ENCODE measurements at regions not wholly inside any gene's neighbourhood (a gene's known extent, or its start where the extent isn't known, plus 50 kb on each side); places are given as distances from the start of the nearest gene placed in this dataset.
"Not testable (repeated sequence)": the region's sequence is repeated elsewhere in the genome, so short reads cannot be mapped to it uniquely, and the experiment has no call there.

- no peak for DNase-seq
Observed at GRCh38 chr5:114062932-114063867, 298.7 kb upstream of the KCNN2 start.

GRCh38 chr5:114065912-114066311, 296.0 kb upstream of the KCNN2 start:
- DNase-seq: no peak

- no peak for DNase-seq
Observed at GRCh38 chr5:114070093-114070722, 291.7 kb upstream of the KCNN2 start.

GRCh38 chr5:114089259-114089658, 272.6 kb upstream of the KCNN2 start:
- DNase-seq: no peak

- no peak for DNase-seq
Observed at GRCh38 chr5:114097570-114097969, 264.3 kb upstream of the KCNN2 start.

GRCh38 chr5:114099161-114099560, 262.7 kb upstream of the KCNN2 start:
- no peak for DNase-seq

- DNase-seq: no peak
Observed at GRCh38 chr5:114101153-114101552, 260.7 kb upstream of the KCNN2 start.

- DNase-seq: no peak
Observed at GRCh38 chr5:114113604-114114003, 248.3 kb upstream of the KCNN2 start.

- DNase-seq: no peak
Observed at GRCh38 chr5:114116981-114117380, 244.9 kb upstream of the KCNN2 start.

GRCh38 chr5:114118511-114118910, 243.4 kb upstream of the KCNN2 start:
- no peak for DNase-seq

- no peak for DNase-seq
Observed at GRCh38 chr5:114120166-114120565, 241.7 kb upstream of the KCNN2 start.

GRCh38 chr5:114122852-114123251, 239.0 kb upstream of the KCNN2 start:
- no peak for DNase-seq

GRCh38 chr5:114123654-114124053, 238.2 kb upstream of the KCNN2 start:
- DNase-seq: no peak

GRCh38 chr5:114146398-114146797, 215.5 kb upstream of the KCNN2 start:
- no peak for DNase-seq

GRCh38 chr5:114148253-114148652, 213.6 kb upstream of the KCNN2 start:
- DNase-seq: no peak

GRCh38 chr5:114148728-114149127, 213.1 kb upstream of the KCNN2 start:
- DNase-seq: not testable (repeated sequence)

- DNase-seq: no peak
Observed at GRCh38 chr5:114152656-114153360, 209.1 kb upstream of the KCNN2 start.

- DNase-seq: no peak
Observed at GRCh38 chr5:114153392-114153791, 208.5 kb upstream of the KCNN2 start.

- DNase-seq: no peak
Observed at GRCh38 chr5:114153833-114154232, 208.0 kb upstream of the KCNN2 start.

GRCh38 chr5:114166081-114166480, 195.8 kb upstream of the KCNN2 start:
- no peak for DNase-seq

GRCh38 chr5:114174131-114174530, 187.7 kb upstream of the KCNN2 start:
- DNase-seq: no peak

- DNase-seq: no peak
Observed at GRCh38 chr5:114174837-114175236, 187.0 kb upstream of the KCNN2 start.

- no peak for DNase-seq
Observed at GRCh38 chr5:114176356-114176755, 185.5 kb upstream of the KCNN2 start.

GRCh38 chr5:114179134-114179533, 182.7 kb upstream of the KCNN2 start:
- DNase-seq: no peak

All from SIG-M5 (cell line).